GM21367 (cell line): ENCODE measurements at regions not wholly inside any gene's neighbourhood (a gene's known extent, or its start where the extent isn't known, plus 50 kb on each side); places are given as distances from the start of the nearest gene placed in this dataset.
"Not testable (repeated sequence)": the region's sequence is repeated elsewhere in the genome, so short reads cannot be mapped to it uniquely, and the experiment has no call there.

Experiments used
- ATAC-seq: cut with Tn5 transposase; IDR thresholded peaks from one replicate; pipeline ENCODE4 v1.9.1; 2021; ENCODE audit not compliant: unreplicated experiment

GRCh38 chr12:95358111-95359083, 115.6 kb upstream of the METAP2 start:
- ATAC-seq = no peak

DNA sequence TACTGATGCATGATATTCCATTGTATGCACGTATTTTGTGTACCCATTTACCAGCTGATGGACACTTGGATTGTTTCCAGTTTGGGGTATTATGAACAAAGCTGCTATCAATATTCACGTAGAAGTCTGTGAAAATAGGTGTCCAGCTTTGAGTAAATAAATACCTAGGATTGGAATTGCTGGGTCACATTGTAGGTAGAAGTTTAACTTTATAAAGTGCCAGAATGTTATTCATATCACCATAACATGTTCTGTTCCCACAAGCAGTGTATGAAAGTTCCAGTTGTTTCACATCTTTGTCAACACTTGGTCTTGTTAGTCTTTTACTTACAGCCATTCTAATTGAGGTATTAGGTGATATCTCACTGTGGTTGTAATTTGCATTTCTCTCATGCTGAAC, 108.0 kb upstream of the METAP2 start:
- ATAC-seq = no peak

- ATAC-seq = no peak
Measured at GRCh38 chr12:95368931-95369330, 105.0 kb upstream of the METAP2 start.

- ATAC-seq = no peak
Measured at GRCh38 chr12:95371571-95371970, 102.4 kb upstream of the METAP2 start.

GRCh38 chr12:95379481-95379880, 94.5 kb upstream of the METAP2 start:
- ATAC-seq = not testable (repeated sequence)

- ATAC-seq = not testable (repeated sequence)
Measured at GRCh38 chr12:95380334-95380733, 93.6 kb upstream of the METAP2 start.

- ATAC-seq = no peak
Measured at GRCh38 chr12:95380997-95381786, 92.8 kb upstream of the METAP2 start.

- ATAC-seq = not testable (repeated sequence)
Measured at GRCh38 chr12:95383920-95384319, 90.0 kb upstream of the METAP2 start.

DNA sequence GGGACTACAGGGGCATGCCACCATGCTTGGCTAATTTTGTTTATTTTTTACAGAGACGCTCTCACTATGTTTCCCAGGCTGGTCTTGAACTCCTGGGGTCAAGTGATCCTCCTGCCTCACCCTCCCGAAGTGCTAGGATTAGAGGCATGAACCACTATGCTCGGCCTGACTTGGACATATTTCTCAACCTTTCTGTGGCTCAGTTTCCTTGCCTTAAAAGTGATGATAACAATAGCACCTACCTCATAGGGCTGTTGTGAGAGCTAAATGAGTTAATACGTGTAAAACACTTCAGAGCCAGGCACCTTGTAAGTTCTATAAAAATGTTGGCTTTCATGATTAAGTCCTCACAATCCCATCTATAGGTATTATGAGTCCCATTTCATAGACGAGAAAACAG, 89.2 kb upstream of the METAP2 start:
- no peak for ATAC-seq

- no peak for ATAC-seq
Measured at GRCh38 chr12:95385246-95386035, 88.5 kb upstream of the METAP2 start.

- no peak for ATAC-seq
Measured at GRCh38 chr12:95386051-95386450, 87.9 kb upstream of the METAP2 start.

GRCh38 chr12:95388260-95388659, 85.7 kb upstream of the METAP2 start:
- not testable (repeated sequence) for ATAC-seq

DNA sequence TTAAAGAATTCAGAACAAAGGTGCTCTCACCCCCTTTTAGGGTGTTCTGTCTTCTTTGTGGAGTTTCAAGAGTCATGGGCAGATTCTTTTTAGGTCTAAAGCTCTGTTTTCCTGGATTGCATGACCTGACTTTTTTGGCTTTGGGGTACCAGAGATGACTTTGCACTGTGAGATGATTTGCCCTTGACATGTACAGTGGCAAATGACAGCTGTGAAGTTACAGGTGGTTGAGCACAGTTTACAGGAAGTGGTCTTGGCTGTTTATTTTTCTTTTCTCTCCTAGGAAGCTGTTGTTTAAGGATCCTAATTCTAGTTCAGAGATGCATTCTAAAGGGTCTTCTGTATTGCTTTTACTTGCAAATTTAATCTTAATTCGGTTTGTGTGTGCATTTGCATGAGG, 83.8 kb upstream of the METAP2 start:
- ATAC-seq = peak; percentile 51

GRCh38 chr12:95390932-95391331, 83.0 kb upstream of the METAP2 start:
- ATAC-seq = peak; percentile 62

DNA sequence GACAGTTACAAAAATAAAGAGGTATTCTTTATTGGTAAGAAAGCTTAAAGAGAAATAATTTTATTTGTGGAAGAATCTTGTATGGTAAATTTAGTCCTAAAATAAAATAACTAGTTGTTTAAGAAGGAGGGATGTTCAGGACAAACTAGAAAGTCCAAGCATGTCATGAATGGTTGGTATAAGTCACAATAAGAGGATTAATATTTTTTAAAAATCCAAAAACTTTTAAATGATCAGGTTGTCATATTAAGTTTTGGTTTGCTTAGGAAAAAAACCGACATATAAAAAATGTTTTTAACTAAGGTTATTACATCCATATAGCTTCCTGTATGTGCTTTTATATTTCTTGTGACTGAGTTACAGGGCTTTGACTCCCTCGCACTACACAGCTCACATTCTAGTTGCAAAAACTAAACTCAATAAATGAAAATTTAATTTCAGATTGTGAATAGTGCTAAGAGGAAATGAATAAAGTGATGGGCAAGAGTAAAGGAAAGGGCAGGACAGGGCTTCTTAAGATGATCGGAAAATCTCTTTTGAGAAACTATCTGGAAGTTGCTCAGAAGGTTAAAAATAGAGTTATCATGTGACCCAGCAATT, 80.7 kb upstream of the METAP2 start:
- ATAC-seq = no peak

DNA sequence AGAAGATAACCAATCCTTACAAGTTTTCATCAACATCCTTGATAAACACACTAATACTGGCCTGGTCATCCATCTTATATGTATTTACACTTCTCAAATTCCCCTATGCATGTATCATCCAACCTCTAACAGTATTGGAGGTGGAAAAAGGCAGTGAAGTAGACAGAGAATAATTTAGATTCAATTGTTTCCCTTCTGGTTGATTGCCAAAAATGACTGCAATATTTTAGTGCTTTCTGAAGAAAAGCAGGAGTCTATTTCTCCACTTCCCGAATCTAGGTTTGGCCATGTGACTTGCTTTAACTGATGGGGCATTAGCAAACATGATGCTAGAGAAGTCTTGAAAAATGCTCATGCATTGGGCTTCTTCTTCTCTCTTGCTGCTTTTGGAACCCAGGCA, 78.3 kb upstream of the METAP2 start:
- no peak for ATAC-seq

DNA sequence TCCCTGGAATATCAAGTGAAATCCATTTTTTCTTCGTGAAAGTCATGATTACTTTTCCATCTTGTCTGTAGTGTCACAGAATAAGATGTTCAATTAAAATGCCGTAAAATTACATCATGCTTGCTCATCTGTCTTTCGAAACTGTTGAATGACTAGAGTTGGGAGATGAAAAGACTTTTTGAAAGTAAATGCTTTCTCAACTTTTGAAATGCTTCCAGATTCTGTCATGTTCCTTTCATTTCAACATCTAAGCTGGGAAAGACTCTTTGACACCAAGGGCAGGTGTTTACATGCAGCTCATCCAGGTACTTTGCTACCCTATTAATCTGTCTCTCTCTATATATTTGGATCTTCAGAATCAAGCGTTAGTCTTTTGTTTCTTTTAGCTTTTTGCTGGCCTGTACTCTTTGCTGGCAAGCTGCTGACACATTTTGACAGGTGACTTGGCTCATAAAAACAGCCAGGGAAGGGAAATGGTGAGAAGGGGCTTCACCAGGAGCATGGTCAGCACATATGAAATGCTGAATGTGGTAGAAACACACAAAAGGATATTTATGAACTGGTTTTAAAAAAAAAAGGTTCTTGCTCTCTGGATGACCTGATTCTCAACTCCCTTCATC, 77.0 kb upstream of the METAP2 start:
- no peak for ATAC-seq

- no peak for ATAC-seq
Measured at GRCh38 chr12:95397571-95397970, 76.4 kb upstream of the METAP2 start.

- ATAC-seq = no peak
Measured at GRCh38 chr12:95402096-95402495, 71.9 kb upstream of the METAP2 start.

DNA sequence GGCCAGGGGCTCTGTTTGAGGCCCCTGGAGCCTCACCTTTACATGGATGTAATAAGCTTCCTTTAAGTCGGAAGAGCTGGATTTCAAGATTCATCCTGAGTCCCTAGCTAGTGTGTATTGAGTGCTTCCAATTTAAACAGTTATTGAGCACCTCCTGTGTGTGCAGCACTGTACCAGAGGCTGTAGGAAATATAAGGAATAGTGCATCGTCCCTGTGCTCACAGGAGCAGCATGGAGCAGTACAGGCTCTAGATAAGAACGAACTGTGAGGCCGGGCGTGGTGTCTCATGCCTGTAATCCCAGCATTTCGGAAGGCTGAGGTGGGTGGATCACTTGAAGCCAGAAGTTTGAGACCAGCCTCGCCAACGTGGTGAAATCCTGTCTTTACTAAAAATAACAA, 65.8 kb upstream of the METAP2 start:
- ATAC-seq = no peak
